ENCODE measurements at regions not wholly inside any gene's neighbourhood (a gene's known extent, or its start where the extent isn't known, plus 50 kb on each side); places are given as distances from the start of the nearest gene placed in this dataset.

DNA sequence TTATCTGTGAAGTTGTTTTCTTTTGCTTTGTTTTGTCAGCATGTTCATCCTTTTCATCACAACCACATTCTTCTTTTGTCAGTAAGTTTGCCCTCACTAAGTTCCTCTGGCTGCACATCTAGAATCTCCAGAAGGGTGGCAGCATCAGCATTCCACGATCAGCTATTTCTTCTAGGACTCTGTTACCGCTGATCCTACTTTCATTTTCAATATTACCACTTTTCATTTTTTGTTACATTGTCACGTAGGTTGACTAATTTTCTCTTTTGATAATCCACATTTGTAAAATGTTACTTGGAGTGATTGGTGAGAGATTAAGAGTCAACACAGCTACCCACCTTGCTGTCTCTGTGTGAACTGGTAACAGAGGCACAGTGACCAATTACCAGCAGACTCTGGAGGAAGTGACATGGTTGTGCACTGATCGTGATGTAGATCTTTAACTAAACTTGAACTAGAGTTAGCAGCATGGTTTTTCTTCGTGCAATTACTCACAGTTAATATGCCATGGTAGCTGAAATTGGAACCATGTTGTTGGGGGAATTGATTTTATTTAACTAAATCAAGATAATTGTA is 307.9 kb upstream of the SLC35B3 start:
- TF ChIP-seq, protein P1, sequence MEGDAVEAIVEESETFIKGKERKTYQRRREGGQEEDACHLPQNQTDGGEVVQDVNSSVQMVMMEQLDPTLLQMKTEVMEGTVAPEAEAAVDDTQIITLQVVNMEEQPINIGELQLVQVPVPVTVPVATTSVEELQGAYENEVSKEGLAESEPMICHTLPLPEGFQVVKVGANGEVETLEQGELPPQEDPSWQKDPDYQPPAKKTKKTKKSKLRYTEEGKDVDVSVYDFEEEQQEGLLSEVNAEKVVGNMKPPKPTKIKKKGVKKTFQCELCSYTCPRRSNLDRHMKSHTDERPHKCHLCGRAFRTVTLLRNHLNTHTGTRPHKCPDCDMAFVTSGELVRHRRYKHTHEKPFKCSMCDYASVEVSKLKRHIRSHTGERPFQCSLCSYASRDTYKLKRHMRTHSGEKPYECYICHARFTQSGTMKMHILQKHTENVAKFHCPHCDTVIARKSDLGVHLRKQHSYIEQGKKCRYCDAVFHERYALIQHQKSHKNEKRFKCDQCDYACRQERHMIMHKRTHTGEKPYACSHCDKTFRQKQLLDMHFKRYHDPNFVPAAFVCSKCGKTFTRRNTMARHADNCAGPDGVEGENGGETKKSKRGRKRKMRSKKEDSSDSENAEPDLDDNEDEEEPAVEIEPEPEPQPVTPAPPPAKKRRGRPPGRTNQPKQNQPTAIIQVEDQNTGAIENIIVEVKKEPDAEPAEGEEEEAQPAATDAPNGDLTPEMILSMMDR (conservative IDR thresholded peaks at IDR 0.05; ENCODE audit: control insufficient read depth, insufficient read depth, low read depth, low read length): no peak
- H3K4me3 ChIP-seq (ENCODE audit: control insufficient read depth, low read depth, low read length): no peak overlapping the region
- DNase-seq (ENCODE audit: low read depth): no peak

DNA sequence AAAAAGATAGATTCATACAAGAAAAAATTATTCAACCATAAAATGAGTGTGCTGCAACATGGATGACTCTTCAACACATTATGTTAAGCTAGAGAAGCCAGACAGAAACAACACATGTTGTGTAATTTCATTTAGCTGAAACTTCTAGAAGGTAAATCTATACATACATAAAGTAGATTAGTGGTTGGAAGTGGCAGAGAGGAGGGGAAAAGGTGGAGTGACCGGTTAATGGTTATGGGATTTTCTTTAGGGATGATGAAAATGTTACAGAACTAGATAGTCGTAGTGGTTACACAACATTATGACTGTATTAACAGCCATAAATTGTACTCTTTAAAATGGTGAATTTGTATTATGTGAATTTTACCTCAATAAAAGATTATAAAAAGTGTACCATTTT is 304.1 kb upstream of the SLC35B3 start:
- no peak for DNase-seq (ENCODE audit: low read depth)
- TF ChIP-seq, protein P1 (conservative IDR thresholded peaks at IDR 0.05; ENCODE audit: control insufficient read depth, insufficient read depth, low read depth, low read length): no peak
- no peak overlapping the region for H3K4me3 ChIP-seq (ENCODE audit: control insufficient read depth, low read depth, low read length)

DNA sequence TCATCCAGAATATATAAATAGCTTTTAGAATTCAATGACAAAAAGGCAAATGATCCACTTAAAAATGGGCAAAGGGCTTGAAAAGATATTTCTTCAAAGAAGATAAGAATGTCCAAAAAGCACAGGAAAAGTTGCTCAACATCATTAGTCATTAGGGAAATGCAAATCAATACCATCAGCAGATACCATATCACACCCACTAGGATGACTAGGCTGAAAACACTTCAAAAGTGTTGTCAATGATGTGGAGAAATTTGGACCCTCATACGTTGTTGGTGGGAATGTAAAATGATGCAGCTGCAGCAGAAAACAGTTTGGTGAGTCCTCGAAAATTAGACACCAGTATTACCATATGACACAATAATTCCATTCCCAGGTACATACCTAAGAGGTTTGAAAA is 303.6 kb upstream of the SLC35B3 start:
- no peak for DNase-seq (ENCODE audit: low read depth)
- TF ChIP-seq, protein P1 (conservative IDR thresholded peaks at IDR 0.05; ENCODE audit: control insufficient read depth, insufficient read depth, low read depth, low read length): no peak
- no peak overlapping the region for H3K4me3 ChIP-seq (ENCODE audit: control insufficient read depth, low read depth, low read length)

DNA sequence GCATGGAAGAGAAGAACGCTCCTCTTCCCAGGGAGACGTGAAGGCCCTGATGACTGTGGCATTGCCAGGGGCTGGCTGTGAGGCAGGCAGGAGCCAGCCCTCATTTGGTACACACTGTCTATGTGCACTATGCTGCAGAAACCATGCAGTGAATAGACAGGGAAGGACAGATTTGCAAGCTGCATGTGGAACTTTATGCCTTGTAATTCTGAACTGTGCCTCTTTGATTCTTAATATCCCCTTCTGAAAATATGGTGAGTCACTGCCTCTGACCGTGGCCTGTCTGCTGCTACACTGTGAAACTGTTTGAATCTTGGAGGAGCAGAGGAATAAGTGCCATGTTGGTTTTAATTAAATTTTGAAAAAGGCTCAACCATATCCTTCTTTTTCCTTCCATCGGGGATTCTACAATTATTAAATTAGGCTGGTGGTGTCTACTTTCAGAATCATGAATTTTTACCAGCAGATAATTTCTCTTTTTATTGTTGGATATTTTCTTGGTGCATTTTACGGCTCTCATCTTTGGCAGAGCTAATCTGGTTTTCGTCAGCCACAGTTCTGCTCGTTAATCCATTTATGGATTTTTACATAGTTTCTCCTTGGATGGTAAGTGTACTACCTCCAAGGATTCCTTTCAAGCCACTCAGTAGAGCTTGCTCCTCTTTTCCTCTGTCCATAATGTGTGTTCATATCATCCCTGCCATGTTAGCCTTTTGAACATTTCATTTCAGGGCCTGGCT is 301.0 kb upstream of the SLC35B3 start:
- no peak overlapping the region for H3K4me3 ChIP-seq (ENCODE audit: control insufficient read depth, low read depth, low read length)
- TF ChIP-seq, protein P1 (conservative IDR thresholded peaks at IDR 0.05; ENCODE audit: control insufficient read depth, insufficient read depth, low read depth, low read length): no peak
- no peak for DNase-seq (ENCODE audit: low read depth)

DNA sequence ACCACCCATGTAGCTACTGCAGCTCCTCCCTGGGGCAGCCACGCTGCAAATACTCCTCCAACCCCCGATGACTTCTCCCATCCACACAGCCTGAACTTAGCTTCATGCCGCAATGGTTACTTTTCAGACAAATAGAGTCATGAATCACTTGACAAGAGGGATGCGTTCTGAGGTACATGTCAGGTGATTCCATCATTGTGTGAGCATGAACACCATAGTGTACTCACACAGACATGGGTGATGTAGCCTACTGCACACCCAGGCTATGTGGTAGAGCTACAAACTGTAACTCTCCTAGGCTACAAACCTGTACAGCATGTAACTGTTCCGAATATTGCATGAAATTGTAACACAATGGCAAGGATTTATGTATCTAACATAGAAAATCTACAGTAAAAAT is 298.5 kb upstream of the SLC35B3 start:
- no peak for DNase-seq (ENCODE audit: low read depth)

DNA sequence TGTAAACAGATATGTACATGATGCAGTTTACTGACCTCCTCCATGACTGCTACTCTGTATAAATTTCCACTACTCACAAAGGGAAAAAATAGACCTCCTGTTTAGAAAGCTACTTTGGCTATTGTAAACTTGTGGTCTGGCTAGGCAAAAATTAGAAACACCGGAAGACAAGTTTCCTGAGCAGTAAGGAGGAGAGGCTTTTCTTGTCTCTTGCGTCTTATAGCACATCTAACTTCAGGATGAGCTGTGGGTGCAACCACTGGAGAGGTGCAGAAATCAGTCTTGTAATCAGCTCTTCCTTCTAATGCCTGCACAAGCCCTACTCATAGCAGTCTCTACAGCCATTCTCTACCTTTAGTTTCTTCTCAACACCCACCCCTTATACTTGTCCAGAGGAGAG is 296.5 kb upstream of the SLC35B3 start:
- TF ChIP-seq, protein P1 (conservative IDR thresholded peaks at IDR 0.05; ENCODE audit: control insufficient read depth, insufficient read depth, low read depth, low read length): no peak
- no peak overlapping the region for H3K4me3 ChIP-seq (ENCODE audit: control insufficient read depth, low read depth, low read length)
- no peak for DNase-seq (ENCODE audit: low read depth)

More for the DNA sequence above, 298.5 kb upstream of the SLC35B3 start:
- H3K4me3 ChIP-seq (ENCODE audit: control insufficient read depth, low read depth, low read length): no peak overlapping the region
- TF ChIP-seq, protein P1 (conservative IDR thresholded peaks at IDR 0.05; ENCODE audit: control insufficient read depth, insufficient read depth, low read depth, low read length): no peak
